T-helper 17 cell (primary cell): ENCODE measurements at regions not wholly inside any gene's neighbourhood (a gene's known extent, or its start where the extent isn't known, plus 50 kb on each side); places are given as distances from the start of the nearest gene placed in this dataset.

Source experiments
- ATAC-seq: fragments of 150-1000 bp; cut with Tn5 transposase; 2 replicates; pipeline ENCODE4 v1.10.0; 2021; ENCODE audit warnings: mild to moderate bottlenecking, moderate library complexity
- DNase-seq, 3 donors: peaks; one replicate each; pipeline versions ENCODE4 v3.0.0 to v3.0.0-alpha.2; 2020 to 2021
- H3K9me3 ChIP-seq: one replicate; pipeline ENCODE4 v1.7.0; 2013; ENCODE audit warnings: low read length, mild to moderate bottlenecking; ENCODE audit not compliant: control insufficient read depth, poor library complexity, severe bottlenecking
- H3K27ac Mint-ChIP-seq: one replicate; pipeline ENCODE4 v1.8.0; 2022; ENCODE audit warnings: mild to moderate bottlenecking, moderate library complexity, mixed read lengths
- H3K27me3 Mint-ChIP-seq: one replicate; pipeline ENCODE4 v1.8.0; 2022; ENCODE audit warnings: mixed read lengths
- H3K36me3 Mint-ChIP-seq: one replicate; pipeline ENCODE4 v1.8.0; 2022; ENCODE audit warnings: low read depth, mixed read lengths
- H3K4me1 Mint-ChIP-seq: one replicate; pipeline ENCODE4 v1.8.0; 2022; ENCODE audit warnings: mild to moderate bottlenecking, mixed read lengths
- H3K4me3 Mint-ChIP-seq: one replicate; pipeline ENCODE4 v1.8.0; 2022; ENCODE audit warnings: mild to moderate bottlenecking, moderate library complexity, mixed read lengths

DNA sequence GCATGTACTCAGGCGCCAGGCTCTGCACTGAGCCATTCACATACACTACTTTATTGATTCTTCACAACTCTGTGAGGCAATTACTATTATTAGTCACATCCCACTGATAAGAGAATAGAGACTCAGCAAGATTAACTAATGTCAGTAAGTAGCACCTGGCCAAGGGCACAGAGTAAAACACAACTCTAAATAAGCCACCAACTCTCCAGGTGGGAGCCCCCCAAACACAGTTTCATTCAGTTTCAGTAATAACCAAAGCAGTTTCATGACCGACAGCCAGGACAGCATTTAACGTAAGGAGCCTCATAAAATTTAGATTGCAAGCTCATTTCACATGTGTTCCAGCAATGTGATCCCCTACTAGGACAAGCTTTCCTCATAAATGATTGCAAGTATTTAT, 323.1 kb upstream of the CCDC196 start:
- DNase-seq (no peak), ATAC-seq (no peak)
- Mint-ChIP-seq H3K36me3 (peaks cover 4% of the 10 kb centered on the region), H3K4me1 (no peaks in the 10 kb centered on the region), H3K4me3 (no peak overlapping the region), H3K27me3 (peaks cover 36% of the 10 kb centered on the region), H3K27ac (no peak overlapping the region)
- no peaks in the 10 kb centered on the region for H3K9me3 ChIP-seq

DNA sequence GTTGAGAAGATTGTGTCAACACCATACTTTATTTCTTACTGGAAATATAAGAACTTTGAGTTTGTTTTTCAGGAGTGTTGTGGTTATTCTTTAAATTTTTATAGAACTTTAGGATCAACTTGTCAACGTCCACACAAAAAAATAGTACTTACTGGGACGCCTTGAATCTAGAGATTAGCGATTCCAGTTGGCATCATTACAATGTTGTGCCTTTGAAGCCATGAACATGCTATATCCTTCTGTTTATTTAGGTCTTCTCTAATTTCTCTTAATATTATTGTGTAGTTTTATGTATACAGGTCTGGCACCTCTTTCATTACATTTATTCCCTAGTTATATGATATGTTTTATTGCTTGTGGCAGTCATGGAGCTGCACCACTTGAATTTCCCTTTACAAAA, 320.8 kb upstream of the CCDC196 start:
- Mint-ChIP-seq H3K27ac (no peak overlapping the region), H3K36me3 (peaks cover 4% of the 10 kb centered on the region), H3K4me3 (no peak overlapping the region), H3K4me1 (no peaks in the 10 kb centered on the region), H3K27me3 (peaks cover 29% of the 10 kb centered on the region)
- no peaks in the 10 kb centered on the region for H3K9me3 ChIP-seq
- DNase-seq (no peak), ATAC-seq (no peak)

DNA sequence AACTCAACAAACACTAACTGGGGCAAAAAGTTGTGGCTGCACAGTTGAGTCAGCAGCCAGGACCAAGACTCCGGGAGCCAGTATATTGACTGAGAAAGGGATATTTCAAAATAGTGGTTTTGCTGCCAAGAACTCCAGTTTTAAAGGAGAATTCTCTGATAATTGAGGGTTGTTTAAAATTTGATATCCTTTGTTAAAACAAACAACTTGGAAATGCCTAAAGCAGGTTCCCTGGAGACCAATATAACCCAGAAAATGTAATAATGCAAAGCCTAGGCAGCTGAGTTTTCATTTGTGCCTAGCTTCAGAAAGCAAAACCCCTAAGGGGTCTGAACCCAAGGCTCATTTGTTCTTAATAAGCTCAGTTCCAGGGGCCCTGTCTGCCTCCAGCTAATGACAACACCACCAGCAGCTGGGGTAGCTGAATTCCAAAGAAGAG, 311.7 kb upstream of the CCDC196 start:
- ATAC-seq (no peak), DNase-seq (no peak)
- peaks cover 2% of the 10 kb centered on the region for H3K36me3 Mint-ChIP-seq
- no peak overlapping the region for H3K27ac Mint-ChIP-seq
- H3K4me3 Mint-ChIP-seq: no peak overlapping the region
- no peaks in the 10 kb centered on the region for H3K4me1 Mint-ChIP-seq
- no peaks in the 10 kb centered on the region for H3K9me3 ChIP-seq
- peaks cover 33% of the 10 kb centered on the region for H3K27me3 Mint-ChIP-seq

DNA sequence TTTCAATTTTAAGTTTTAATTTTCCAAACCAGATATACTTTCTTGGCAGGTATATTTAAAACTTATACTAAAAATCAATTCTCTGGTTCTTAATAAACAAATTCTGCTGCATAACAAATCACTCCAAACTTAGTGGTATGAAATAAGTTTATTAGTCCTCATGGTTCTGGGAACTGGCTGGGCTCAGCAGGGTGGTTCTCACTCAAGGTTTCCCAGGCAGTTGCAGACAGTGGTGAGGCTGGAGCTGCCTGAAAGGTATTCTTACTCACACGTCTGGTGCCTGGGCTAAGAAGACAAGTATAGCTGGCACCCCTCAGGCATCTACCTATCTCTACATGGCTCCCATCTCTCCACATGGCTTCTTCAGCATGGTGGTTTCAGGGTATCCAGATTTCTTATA, 308.2 kb upstream of the CCDC196 start:
- no peak for DNase-seq
- no peaks in the 10 kb centered on the region for H3K9me3 ChIP-seq
- Mint-ChIP-seq H3K4me3 (no peak overlapping the region), H3K27ac (no peak overlapping the region), H3K4me1 (no peaks in the 10 kb centered on the region), H3K36me3 (peaks cover 2% of the 10 kb centered on the region), H3K27me3 (peaks cover 25% of the 10 kb centered on the region)
- no peak for ATAC-seq

DNA sequence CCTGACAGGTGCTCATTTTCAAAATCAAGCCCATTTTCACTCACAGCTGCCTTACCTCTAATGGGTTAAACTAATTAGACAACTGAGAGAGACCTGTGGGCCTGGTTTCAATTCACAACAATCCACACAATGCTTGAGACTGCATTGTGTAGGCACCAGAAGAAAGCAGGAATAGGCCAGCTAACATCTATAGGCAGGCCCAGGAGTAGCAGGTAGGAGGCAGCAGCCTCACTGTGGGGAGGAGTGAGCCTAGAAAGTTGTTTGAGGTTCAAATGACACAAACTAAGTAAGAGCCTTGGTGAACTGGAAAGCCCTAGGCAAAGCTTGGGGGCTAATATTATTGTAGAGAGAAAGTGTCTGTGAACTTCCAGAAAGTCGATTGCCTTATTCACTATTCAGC, 289.5 kb upstream of the CCDC196 start:
- H3K36me3 Mint-ChIP-seq: peaks cover 2% of the 10 kb centered on the region
- H3K4me3 Mint-ChIP-seq: no peak overlapping the region
- no peaks in the 10 kb centered on the region for H3K9me3 ChIP-seq
- H3K27ac Mint-ChIP-seq: no peak overlapping the region
- no peak for ATAC-seq
- H3K27me3 Mint-ChIP-seq: peaks cover 22% of the 10 kb centered on the region
- H3K4me1 Mint-ChIP-seq: no peaks in the 10 kb centered on the region
- DNase-seq: no peak

DNA sequence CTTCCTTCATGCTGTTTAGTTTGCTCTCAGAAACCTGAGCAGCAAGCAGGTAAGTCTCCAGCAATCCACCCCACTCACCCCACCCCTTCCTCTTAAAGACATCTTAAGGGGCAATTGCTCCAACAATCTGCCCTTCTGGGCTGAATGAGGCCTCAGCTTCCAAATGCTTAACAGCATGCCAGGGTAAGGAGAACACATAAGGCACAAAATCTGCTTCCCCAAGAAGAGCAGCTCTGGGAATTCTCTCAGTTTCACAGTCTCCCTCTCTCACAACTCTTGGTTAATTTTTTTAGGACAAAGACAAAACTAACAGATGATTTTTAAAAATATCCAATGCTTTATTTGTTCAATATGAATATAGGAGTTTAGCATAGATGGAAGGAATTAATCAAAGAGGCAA, 288.9 kb upstream of the CCDC196 start:
- H3K4me1 Mint-ChIP-seq: no peaks in the 10 kb centered on the region
- no peak for ATAC-seq
- H3K9me3 ChIP-seq: no peaks in the 10 kb centered on the region
- peaks cover 22% of the 10 kb centered on the region for H3K27me3 Mint-ChIP-seq
- no peak overlapping the region for H3K27ac Mint-ChIP-seq
- peaks cover 2% of the 10 kb centered on the region for H3K36me3 Mint-ChIP-seq
- no peak for DNase-seq
- no peak overlapping the region for H3K4me3 Mint-ChIP-seq

DNA sequence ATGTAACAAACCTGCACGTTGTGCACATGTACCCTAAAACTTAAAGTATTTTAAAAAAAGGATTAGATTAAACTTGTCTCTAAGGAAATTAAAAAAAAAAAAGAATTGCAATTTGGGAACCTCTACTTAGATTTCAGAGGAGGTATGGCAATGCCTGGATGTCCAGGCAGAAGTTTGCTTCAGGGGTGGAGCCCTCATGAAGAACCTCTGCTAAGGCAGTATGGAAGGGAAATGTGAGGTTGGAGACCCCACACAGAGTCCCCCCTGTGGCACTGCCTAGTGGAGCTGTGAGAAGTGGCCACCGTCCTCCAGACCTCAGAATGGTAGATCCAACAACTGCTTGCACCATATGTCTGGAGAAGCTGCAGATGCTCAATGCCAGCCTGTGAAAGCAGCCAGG, 279.6 kb upstream of the CCDC196 start:
- H3K36me3 Mint-ChIP-seq: no peaks in the 10 kb centered on the region
- ATAC-seq (no peak), DNase-seq (no peak)
- H3K27me3 Mint-ChIP-seq: no peaks in the 10 kb centered on the region
- H3K4me3 Mint-ChIP-seq: no peak overlapping the region
- no peaks in the 10 kb centered on the region for H3K4me1 Mint-ChIP-seq
- no peaks in the 10 kb centered on the region for H3K9me3 ChIP-seq
- no peak overlapping the region for H3K27ac Mint-ChIP-seq

DNA sequence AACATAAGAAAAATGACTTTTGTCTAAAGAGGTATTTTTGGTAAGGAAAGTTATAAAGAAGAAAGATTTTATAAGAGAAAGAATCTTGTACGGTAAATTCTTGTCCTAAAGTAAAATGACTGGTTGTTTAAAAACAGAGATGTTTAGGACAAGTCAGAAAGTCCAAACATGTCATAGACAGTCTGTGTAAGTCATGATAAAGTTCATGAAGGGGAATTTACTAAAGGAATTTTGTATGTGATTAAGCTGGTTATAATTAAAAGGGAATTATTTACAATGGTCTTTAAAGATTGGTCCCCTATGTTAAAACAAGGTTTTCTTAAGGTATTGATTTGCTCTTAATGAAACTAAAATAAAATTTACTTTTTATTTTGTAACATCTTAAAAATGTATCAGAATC, 269.4 kb upstream of the CCDC196 start:
- DNase-seq (no peak), ATAC-seq (no peak)
- no peaks in the 10 kb centered on the region for H3K9me3 ChIP-seq
- no peak overlapping the region for H3K27ac Mint-ChIP-seq
- no peaks in the 10 kb centered on the region for H3K27me3 Mint-ChIP-seq
- no peak overlapping the region for H3K4me3 Mint-ChIP-seq
- H3K4me1 Mint-ChIP-seq: no peaks in the 10 kb centered on the region
- no peaks in the 10 kb centered on the region for H3K36me3 Mint-ChIP-seq

DNA sequence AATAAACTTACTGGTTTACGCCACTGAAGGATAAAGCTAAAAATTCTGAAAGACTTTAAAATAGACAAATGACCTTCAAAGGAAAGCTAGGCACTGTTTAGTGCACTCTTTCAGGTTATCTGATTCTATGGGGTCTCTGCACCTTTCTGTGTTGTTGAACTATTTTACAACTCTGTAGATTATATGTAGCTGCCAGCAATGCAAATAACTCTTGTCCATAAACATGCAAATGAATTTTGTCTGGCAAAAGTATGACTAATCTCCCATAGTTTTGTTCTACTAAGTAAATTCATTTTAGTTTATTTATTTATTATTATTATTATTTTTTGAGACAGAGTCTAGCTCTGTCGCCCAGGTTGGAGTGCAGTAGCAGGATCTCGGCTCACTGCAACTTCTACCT, 266.3 kb upstream of the CCDC196 start:
- Mint-ChIP-seq H3K27me3 (no peaks in the 10 kb centered on the region), H3K36me3 (no peaks in the 10 kb centered on the region), H3K27ac (no peak overlapping the region), H3K4me3 (no peak overlapping the region), H3K4me1 (peaks cover 2% of the 10 kb centered on the region)
- no peaks in the 10 kb centered on the region for H3K9me3 ChIP-seq
- no peak for ATAC-seq
- no peak for DNase-seq

DNA sequence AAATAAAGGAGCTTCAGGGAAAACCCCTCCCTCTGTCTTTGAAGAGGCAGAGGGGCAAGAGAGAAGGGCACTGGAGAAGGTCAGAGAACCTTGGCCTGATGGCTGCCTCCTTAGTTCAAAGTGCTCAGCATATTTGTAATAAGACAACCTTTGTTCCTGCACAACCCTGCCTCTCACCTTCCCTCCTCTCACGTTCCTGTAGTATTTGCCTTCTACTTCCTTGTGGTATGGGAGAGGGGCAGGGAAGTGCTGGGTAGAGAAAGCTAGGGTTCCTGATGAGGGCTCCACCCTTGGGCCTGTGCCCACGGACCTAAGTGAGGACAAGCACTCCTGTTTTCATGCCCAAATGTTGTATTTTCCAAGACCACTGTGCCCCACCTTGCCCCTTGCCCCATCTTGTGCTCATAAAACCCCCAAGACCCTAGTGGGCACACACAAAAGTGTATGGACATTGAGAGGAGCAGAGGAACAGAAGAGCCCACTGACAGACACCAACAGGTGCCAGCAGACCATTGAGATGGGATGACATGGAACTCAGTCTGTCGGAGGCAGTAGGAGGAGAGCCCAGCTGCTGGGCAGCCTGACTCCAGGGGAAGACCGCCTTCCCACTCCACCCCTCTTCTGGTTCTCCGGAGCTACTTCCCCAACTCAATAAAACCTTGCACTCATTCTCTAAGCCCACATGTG, 261.5 kb upstream of the CCDC196 start:
- H3K9me3 ChIP-seq: no peaks in the 10 kb centered on the region
- no peak for DNase-seq
- no peaks in the 10 kb centered on the region for H3K36me3 Mint-ChIP-seq
- no peak for ATAC-seq
- no peak overlapping the region for H3K27ac Mint-ChIP-seq
- H3K4me1 Mint-ChIP-seq: peaks cover 2% of the 10 kb centered on the region
- no peak overlapping the region for H3K4me3 Mint-ChIP-seq
- no peaks in the 10 kb centered on the region for H3K27me3 Mint-ChIP-seq

DNA sequence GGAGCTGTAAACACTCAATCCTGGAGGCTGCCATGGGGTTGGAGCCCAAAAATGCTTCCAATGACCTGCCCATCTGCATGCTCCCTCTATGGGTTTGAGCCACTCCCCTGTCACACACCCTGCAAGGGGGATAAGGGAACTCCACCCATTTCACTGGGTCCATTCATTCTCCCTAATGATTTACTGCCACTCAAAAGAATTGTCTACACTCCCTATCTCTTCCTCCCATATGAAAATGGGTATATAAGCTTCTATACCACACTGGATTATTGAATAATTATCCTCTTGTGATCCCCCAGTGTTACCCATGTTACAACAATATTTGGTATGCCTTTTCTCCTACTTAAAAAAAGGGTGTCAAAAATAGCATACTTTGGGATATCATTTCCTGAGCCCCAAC, 260.8 kb upstream of the CCDC196 start:
- Mint-ChIP-seq H3K36me3 (no peaks in the 10 kb centered on the region), H3K27me3 (no peaks in the 10 kb centered on the region), H3K4me3 (no peak overlapping the region), H3K27ac (no peak overlapping the region), H3K4me1 (peaks cover 2% of the 10 kb centered on the region)
- H3K9me3 ChIP-seq: no peaks in the 10 kb centered on the region
- DNase-seq (no peak), ATAC-seq (no peak)

DNA sequence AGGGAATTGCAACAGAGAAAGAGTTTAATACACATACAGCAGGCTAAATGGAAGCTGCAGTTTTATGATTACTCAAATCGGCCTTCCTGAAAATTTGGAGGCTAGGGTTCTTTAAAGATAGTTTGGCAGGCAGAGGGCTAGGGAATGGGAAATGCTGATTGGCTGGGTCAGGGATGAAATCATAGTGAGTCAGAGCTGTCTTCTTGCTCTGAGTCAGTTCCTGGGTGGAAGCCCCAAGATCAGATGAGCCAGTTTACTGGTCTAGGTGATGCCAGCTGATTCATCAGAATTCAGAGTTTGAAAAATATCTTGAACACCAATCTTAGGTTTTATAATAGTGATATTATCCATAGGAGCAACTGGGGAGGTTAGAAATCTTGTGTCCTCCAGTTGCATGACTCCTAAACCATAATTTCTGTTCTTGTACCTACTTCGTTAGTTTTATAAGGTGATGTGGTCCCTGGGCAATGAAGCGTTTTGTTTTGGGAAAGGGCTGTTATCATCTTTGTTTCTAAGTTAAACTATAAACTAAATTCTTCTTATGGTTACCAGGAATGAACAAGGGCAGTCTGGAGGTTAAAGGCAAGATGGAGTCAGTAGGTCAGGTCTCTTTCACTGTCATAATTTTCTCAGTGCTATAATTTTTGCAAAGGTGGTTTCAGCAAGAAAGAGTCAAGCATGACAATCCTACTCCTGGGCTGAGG, 257.8 kb upstream of the CCDC196 start:
- ATAC-seq (no peak), DNase-seq (no peak)
- H3K4me3 Mint-ChIP-seq: no peak overlapping the region
- H3K4me1 Mint-ChIP-seq: peaks cover 2% of the 10 kb centered on the region
- peaks cover 2% of the 10 kb centered on the region for H3K36me3 Mint-ChIP-seq
- peaks cover 25% of the 10 kb centered on the region for H3K27me3 Mint-ChIP-seq
- no peak overlapping the region for H3K27ac Mint-ChIP-seq
- no peaks in the 10 kb centered on the region for H3K9me3 ChIP-seq

DNA sequence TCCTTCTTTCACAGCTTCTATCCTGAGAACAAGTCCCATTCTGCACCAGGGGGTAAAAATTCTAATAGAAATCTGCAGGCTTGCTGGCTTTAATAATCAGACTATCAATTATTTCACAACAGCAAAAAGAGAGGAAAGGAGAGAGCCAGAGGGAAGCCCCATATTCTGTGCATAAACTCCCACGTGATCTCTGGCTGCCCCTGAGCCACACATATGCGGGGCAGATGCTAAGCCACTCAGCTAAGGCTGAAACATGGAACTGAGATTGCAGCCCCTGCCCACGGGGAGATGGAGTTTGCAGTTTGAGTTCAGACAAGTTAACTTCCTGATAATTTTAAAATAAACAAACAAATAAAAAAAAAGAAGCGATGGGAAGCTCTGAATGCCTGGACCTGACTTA, 254.4 kb upstream of the CCDC196 start:
- no peak for DNase-seq
- Mint-ChIP-seq H3K4me3 (no peak overlapping the region), H3K27me3 (peaks cover 47% of the 10 kb centered on the region), H3K4me1 (no peaks in the 10 kb centered on the region), H3K36me3 (peaks cover 2% of the 10 kb centered on the region), H3K27ac (no peak overlapping the region)
- H3K9me3 ChIP-seq: no peaks in the 10 kb centered on the region
- ATAC-seq: no peak

DNA sequence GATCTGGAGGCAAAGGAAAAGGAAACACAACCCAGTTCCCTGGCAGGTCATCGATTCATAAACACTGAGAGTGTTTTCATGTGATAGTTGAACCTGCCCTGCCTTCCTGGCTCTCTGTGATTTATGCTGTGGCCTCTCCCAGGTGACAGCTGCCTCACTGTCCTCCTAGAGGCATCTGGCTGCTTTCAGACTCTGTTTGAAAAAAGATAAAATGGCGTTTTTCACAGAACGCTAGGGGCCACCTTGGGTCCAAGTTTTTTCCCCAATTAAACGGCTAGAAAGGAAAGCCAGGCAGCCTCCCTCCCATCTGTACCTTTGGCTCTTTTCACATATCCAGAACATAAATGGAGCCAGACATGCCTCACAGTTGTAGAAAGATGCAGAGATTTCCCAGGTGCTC, 252.6 kb upstream of the CCDC196 start:
- Mint-ChIP-seq H3K27me3 (peaks cover 60% of the 10 kb centered on the region), H3K36me3 (peaks cover 2% of the 10 kb centered on the region), H3K4me1 (no peaks in the 10 kb centered on the region), H3K4me3 (no peak overlapping the region), H3K27ac (no peak overlapping the region)
- no peak for DNase-seq
- ATAC-seq: no peak
- H3K9me3 ChIP-seq: no peaks in the 10 kb centered on the region
